ENCODE measurements at regions not wholly inside any gene's neighbourhood (a gene's known extent, or its start where the extent isn't known, plus 50 kb on each side); places are given as distances from the start of the nearest gene placed in this dataset.

GRCh38 chr17:62902531-62903220, 63.4 kb upstream of the TANC2 start:
- no peak for DNase-seq (ENCODE audit: extremely low spot score)
- TF ChIP-seq CTCF (IDR thresholded peaks at IDR 0.05; ENCODE audit: control extremely low read depth, extremely low read depth, low read depth, missing control alignments): no peak
- POLR2A ChIA-PET: no interaction called here
- CTCF ChIA-PET: no interaction called here

GRCh38 chr17:62901544-62901943, 64.5 kb upstream of the TANC2 start:
- POLR2A ChIA-PET: no interaction called here
- CTCF ChIA-PET: interaction anchor here (1.4 kb wide), 1 partner anchor 17 kb away, joined by 4 read pairs; no protein-coding TSS in a partner anchor
- no peak for DNase-seq (ENCODE audit: extremely low spot score)
- no peak for TF ChIP-seq CTCF (IDR thresholded peaks at IDR 0.05; ENCODE audit: control extremely low read depth, extremely low read depth, low read depth, missing control alignments)

- DNase-seq (ENCODE audit: extremely low spot score): no peak
- POLR2A ChIA-PET: no interaction called here
- CTCF ChIA-PET: no interaction called here
- TF ChIP-seq CTCF (IDR thresholded peaks at IDR 0.05; ENCODE audit: control extremely low read depth, extremely low read depth, low read depth, missing control alignments): no peak
Observed at GRCh38 chr17:62900096-62900495, 65.9 kb upstream of the TANC2 start.

- ChIA-PET POLR2A (no interaction called here), CTCF (no interaction called here)
- no peak for TF ChIP-seq CTCF (IDR thresholded peaks at IDR 0.05; ENCODE audit: control extremely low read depth, extremely low read depth, low read depth, missing control alignments)
- DNase-seq (ENCODE audit: extremely low spot score): no peak
Observed at GRCh38 chr17:62899361-62899760, 66.7 kb upstream of the TANC2 start.

- DNase-seq (ENCODE audit: extremely low spot score): no peak
- POLR2A ChIA-PET: no interaction called here
- CTCF ChIA-PET: no interaction called here
- TF ChIP-seq CTCF (IDR thresholded peaks at IDR 0.05; ENCODE audit: control extremely low read depth, extremely low read depth, low read depth, missing control alignments): no peak
Observed at GRCh38 chr17:62898239-62898864, 67.7 kb upstream of the TANC2 start.

- no peak for TF ChIP-seq CTCF (IDR thresholded peaks at IDR 0.05; ENCODE audit: control extremely low read depth, extremely low read depth, low read depth, missing control alignments)
- CTCF ChIA-PET: no interaction called here
- no peak for DNase-seq (ENCODE audit: extremely low spot score)
- POLR2A ChIA-PET: no interaction called here
Observed at GRCh38 chr17:62897706-62898105, 68.3 kb upstream of the TANC2 start.

Measured in GM10248 (cell line).